Hepatocyte (in vitro differentiated cells): ENCODE measurements at regions not wholly inside any gene's neighbourhood (a gene's known extent, or its start where the extent isn't known, plus 50 kb on each side); places are given as distances from the start of the nearest gene placed in this dataset.

Experiments
- CTCF ChIP-seq: fragments of 200-600 bp; sonication (generic); IDR thresholded peaks from 2 replicates; pipeline ENCODE4 v1.5.1; 2016; ENCODE audit warnings: antibody characterized with exemption, mild to moderate bottlenecking; ENCODE audit not compliant: poor library complexity
- EZH2 ChIP-seq: fragments of 200-600 bp; sonication (generic); IDR thresholded peaks from 2 replicates; pipeline ENCODE4 v1.6.1; 2016; ENCODE audit warnings: antibody characterized with exemption, mild to moderate bottlenecking, borderline replicate concordance

GRCh38 chr17:74028354-74029116 is 174.9 kb upstream of the RPL38 start:
- TF ChIP-seq CTCF, result no peak
- no peak for TF ChIP-seq EZH2
